WTC11 (cell line): ENCODE measurements at regions not wholly inside any gene's neighbourhood (a gene's known extent, or its start where the extent isn't known, plus 50 kb on each side); places are given as distances from the start of the nearest gene placed in this dataset.

Experiments used
- ATAC-seq: fragments of 200-7000 bp; cut with Tn5 transposase; 2 replicates; pipeline ENCODE4 v1.10.0; 2021; ENCODE audit warnings: mild to moderate bottlenecking, moderate library complexity
- CTCF ChIA-PET: fragments of 300-600 bp; sonication (Branson Sonifier 250); formaldehyde crosslinking; loops from one replicate; lab custom pipeline; 2021; ENCODE audit warnings: antibody characterized with exemption; lab: Charles Lee
- POLR2A ChIA-PET: fragments of 350-600 bp; sonication (Branson Sonifier 250); formaldehyde crosslinking; loops from one replicate; lab custom pipeline; 2021; ENCODE audit warnings: antibody characterized with exemption; lab: Charles Lee
- DNase-seq: peaks from one replicate; pipeline ENCODE4 v3.0.0; 2021; ENCODE audit warnings: low spot score
- H3K27ac Mint-ChIP-seq: 2 replicates; pipeline ENCODE4 v1.8.0; 2021; ENCODE audit warnings: mixed read lengths
- H3K27me3 Mint-ChIP-seq: 2 replicates; pipeline ENCODE4 v1.8.0; 2021; ENCODE audit warnings: low read depth, mild to moderate bottlenecking, moderate library complexity, mixed read lengths
- H3K36me3 Mint-ChIP-seq: 2 replicates; pipeline ENCODE4 v1.8.0; 2021; ENCODE audit warnings: mixed read lengths
- H3K4me1 Mint-ChIP-seq: 2 replicates; pipeline ENCODE4 v1.8.0; 2022; ENCODE audit warnings: mixed read lengths
- H3K4me3 Mint-ChIP-seq: 2 replicates; pipeline ENCODE4 v1.8.0; 2021; ENCODE audit warnings: mild to moderate bottlenecking, moderate library complexity, mixed read lengths
- H3K9me3 Mint-ChIP-seq: 2 replicates; pipeline ENCODE4 v1.8.0; 2021; ENCODE audit warnings: mixed read lengths
- ELF4 ChIP-seq: sonication (generic); formaldehyde crosslinking; IDR thresholded peaks from 2 replicates; pipeline ENCODE4 v1.8.1; 2022; ENCODE audit warnings: low read depth, mild to moderate bottlenecking, moderate library complexity, missing genetic modification reagents
- FOXJ3 ChIP-seq: sonication (generic); formaldehyde crosslinking; IDR thresholded peaks from 2 replicates; pipeline ENCODE4 v1.9.0; 2021; ENCODE audit warnings: missing genetic modification reagents, mild to moderate bottlenecking, borderline replicate concordance
- GRHL2 ChIP-seq: fragments of 250-450 bp; sonication (Bioruptor Pico); IDR thresholded peaks from 2 replicates; pipeline ENCODE4 v1.8.0; 2022; ENCODE audit warnings: mild to moderate bottlenecking, moderate library complexity; ENCODE audit not compliant: insufficient replicate concordance, severe bottlenecking
- GTF2I ChIP-seq: fragments of 250-450 bp; sonication (Bioruptor Pico); conservative IDR thresholded peaks from 2 replicates; pipeline ENCODE4 v1.4.0; 2021; ENCODE audit warnings: mild to moderate bottlenecking
- JUN ChIP-seq: sonication (generic); formaldehyde crosslinking; IDR thresholded peaks from 2 replicates; pipeline ENCODE4 v1.8.0; 2023; ENCODE audit warnings: mild to moderate bottlenecking, missing genetic modification reagents
- MXD4 ChIP-seq: fragments of 250-450 bp; sonication (Bioruptor Pico); IDR thresholded peaks from 2 replicates; pipeline ENCODE4 v1.8.0; 2021; ENCODE audit warnings: mild to moderate bottlenecking, moderate library complexity, borderline replicate concordance
- SMAD4 ChIP-seq: sonication (generic); formaldehyde crosslinking; IDR thresholded peaks from 2 replicates; pipeline ENCODE4 v1.8.0; 2022; ENCODE audit warnings: mild to moderate bottlenecking, missing genetic modification reagents
- TCF7 ChIP-seq: sonication (generic); formaldehyde crosslinking; IDR thresholded peaks from 2 replicates; pipeline ENCODE4 v1.8.0; 2022; ENCODE audit warnings: mild to moderate bottlenecking, low read depth, missing genetic modification reagents, moderate library complexity
- TEAD4 ChIP-seq: sonication (generic); formaldehyde crosslinking; IDR thresholded peaks from 2 replicates; pipeline ENCODE4 v1.8.0; 2022; ENCODE audit warnings: mild to moderate bottlenecking, missing genetic modification reagents
- ZNF138 ChIP-seq: sonication (generic); formaldehyde crosslinking; conservative IDR thresholded peaks from 2 replicates; pipeline ENCODE4 v1.8.1; 2022; ENCODE audit warnings: mild to moderate bottlenecking, moderate library complexity, missing genetic modification reagents
- ZNF232 ChIP-seq: sonication (generic); formaldehyde crosslinking; IDR thresholded peaks from 2 replicates; pipeline ENCODE4 v1.8.0; 2022; ENCODE audit warnings: mild to moderate bottlenecking, missing genetic modification reagents
- ZNF317 ChIP-seq: sonication (generic); formaldehyde crosslinking; IDR thresholded peaks from 2 replicates; pipeline ENCODE4 v1.8.1; 2023; ENCODE audit warnings: low read depth, mild to moderate bottlenecking, moderate library complexity, missing genetic modification reagents, borderline replicate concordance
- TF ChIP-seq, protein P1 (sequence below): sonication (generic); formaldehyde crosslinking; IDR thresholded peaks from 2 replicates; pipeline ENCODE4 v1.8.1; 2023; ENCODE audit warnings: mild to moderate bottlenecking, missing genetic modification reagents, borderline replicate concordance
- TF ChIP-seq, protein P2 (sequence below): sonication (generic); formaldehyde crosslinking; IDR thresholded peaks from 2 replicates; pipeline ENCODE4 v1.8.1; 2022; ENCODE audit warnings: missing genetic modification reagents, borderline replicate concordance
- TF ChIP-seq, protein P3 (sequence below): sonication (generic); formaldehyde crosslinking; IDR thresholded peaks from 2 replicates; pipeline ENCODE4 v1.8.0; 2023; ENCODE audit warnings: missing genetic modification reagents, mild to moderate bottlenecking, borderline replicate concordance

DNA sequence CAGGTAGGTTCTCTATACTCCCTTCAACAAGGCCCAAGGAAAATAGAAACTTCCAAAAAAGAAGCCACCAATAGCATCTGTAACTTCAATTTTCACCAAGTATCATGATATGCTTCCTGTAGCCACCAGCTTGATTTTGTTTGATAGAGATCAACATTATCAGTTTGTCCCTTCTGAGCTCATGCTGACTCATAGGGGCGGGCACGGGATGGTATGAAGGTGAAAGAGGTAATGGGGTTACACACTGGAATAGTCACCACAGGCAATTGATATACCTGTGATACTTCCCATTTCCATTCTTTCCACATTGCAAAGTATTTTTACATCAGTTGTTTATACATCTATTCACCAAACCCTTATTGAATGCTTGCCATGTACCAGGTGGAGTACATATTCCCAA, 134.1 kb downstream of the KCNA5 start (continued):
- TF ChIP-seq, protein P1, sequence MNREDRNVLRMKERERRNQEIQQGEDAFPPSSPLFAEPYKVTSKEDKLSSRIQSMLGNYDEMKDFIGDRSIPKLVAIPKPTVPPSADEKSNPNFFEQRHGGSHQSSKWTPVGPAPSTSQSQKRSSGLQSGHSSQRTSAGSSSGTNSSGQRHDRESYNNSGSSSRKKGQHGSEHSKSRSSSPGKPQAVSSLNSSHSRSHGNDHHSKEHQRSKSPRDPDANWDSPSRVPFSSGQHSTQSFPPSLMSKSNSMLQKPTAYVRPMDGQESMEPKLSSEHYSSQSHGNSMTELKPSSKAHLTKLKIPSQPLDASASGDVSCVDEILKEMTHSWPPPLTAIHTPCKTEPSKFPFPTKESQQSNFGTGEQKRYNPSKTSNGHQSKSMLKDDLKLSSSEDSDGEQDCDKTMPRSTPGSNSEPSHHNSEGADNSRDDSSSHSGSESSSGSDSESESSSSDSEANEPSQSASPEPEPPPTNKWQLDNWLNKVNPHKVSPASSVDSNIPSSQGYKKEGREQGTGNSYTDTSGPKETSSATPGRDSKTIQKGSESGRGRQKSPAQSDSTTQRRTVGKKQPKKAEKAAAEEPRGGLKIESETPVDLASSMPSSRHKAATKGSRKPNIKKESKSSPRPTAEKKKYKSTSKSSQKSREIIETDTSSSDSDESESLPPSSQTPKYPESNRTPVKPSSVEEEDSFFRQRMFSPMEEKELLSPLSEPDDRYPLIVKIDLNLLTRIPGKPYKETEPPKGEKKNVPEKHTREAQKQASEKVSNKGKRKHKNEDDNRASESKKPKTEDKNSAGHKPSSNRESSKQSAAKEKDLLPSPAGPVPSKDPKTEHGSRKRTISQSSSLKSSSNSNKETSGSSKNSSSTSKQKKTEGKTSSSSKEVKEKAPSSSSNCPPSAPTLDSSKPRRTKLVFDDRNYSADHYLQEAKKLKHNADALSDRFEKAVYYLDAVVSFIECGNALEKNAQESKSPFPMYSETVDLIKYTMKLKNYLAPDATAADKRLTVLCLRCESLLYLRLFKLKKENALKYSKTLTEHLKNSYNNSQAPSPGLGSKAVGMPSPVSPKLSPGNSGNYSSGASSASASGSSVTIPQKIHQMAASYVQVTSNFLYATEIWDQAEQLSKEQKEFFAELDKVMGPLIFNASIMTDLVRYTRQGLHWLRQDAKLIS (CRISPR knock-in tag), result no peak
- TF ChIP-seq MXD4 (CRISPR knock-in tag) (no peak), ZNF138 (CRISPR knock-in tag) (no peak), SMAD4 (CRISPR knock-in tag) (no peak), ZNF317 (CRISPR knock-in tag) (no peak), TEAD4 (CRISPR knock-in tag) (no peak), ZNF232 (CRISPR knock-in tag) (no peak), ELF4 (CRISPR knock-in tag) (no peak)
- TF ChIP-seq, protein P2, sequence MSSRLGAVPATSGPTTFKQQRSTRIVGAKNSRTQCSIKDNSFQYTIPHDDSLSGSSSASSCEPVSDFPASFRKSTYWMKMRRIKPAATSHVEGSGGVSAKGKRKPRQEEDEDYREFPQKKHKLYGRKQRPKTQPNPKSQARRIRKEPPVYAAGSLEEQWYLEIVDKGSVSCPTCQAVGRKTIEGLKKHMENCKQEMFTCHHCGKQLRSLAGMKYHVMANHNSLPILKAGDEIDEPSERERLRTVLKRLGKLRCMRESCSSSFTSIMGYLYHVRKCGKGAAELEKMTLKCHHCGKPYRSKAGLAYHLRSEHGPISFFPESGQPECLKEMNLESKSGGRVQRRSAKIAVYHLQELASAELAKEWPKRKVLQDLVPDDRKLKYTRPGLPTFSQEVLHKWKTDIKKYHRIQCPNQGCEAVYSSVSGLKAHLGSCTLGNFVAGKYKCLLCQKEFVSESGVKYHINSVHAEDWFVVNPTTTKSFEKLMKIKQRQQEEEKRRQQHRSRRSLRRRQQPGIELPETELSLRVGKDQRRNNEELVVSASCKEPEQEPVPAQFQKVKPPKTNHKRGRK (CRISPR knock-in tag), result no peak
- TF ChIP-seq, protein P3, sequence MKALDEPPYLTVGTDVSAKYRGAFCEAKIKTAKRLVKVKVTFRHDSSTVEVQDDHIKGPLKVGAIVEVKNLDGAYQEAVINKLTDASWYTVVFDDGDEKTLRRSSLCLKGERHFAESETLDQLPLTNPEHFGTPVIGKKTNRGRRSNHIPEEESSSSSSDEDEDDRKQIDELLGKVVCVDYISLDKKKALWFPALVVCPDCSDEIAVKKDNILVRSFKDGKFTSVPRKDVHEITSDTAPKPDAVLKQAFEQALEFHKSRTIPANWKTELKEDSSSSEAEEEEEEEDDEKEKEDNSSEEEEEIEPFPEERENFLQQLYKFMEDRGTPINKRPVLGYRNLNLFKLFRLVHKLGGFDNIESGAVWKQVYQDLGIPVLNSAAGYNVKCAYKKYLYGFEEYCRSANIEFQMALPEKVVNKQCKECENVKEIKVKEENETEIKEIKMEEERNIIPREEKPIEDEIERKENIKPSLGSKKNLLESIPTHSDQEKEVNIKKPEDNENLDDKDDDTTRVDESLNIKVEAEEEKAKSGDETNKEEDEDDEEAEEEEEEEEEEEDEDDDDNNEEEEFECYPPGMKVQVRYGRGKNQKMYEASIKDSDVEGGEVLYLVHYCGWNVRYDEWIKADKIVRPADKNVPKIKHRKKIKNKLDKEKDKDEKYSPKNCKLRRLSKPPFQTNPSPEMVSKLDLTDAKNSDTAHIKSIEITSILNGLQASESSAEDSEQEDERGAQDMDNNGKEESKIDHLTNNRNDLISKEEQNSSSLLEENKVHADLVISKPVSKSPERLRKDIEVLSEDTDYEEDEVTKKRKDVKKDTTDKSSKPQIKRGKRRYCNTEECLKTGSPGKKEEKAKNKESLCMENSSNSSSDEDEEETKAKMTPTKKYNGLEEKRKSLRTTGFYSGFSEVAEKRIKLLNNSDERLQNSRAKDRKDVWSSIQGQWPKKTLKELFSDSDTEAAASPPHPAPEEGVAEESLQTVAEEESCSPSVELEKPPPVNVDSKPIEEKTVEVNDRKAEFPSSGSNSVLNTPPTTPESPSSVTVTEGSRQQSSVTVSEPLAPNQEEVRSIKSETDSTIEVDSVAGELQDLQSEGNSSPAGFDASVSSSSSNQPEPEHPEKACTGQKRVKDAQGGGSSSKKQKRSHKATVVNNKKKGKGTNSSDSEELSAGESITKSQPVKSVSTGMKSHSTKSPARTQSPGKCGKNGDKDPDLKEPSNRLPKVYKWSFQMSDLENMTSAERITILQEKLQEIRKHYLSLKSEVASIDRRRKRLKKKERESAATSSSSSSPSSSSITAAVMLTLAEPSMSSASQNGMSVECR (CRISPR knock-in tag), result no peak

DNA sequence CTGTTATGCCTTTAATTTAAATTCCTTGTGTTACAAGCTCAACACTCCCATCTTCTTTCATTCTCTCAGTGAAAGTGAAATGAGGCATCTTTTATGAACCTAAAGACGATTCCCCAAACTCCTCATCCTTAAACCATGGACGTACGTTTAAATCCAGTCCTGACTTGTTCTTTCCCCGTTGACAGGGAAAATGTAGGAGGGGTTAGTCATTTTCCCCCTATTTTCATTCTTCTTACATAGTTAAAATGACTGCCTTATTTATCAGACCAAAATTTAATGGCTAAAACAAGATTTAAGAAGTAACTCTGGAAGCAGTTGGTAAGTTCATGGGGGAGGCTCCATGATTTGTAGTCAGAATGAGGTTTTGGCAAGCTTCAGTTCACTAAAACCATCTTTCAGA, 134.9 kb downstream of the KCNA5 start:
- H3K4me1 Mint-ChIP-seq, result peaks cover 6% of the 10 kb centered on the region
- H3K27me3 Mint-ChIP-seq, result no peaks in the 10 kb centered on the region
- TF ChIP-seq JUN (CRISPR knock-in tag) (no peak), FOXJ3 (no peak), TCF7 (no peak), GRHL2 (CRISPR knock-in tag) (no peak), TEAD4 (CRISPR knock-in tag) (no peak)
- ChIA-PET CTCF (no interaction called here), POLR2A (no interaction called here)
- peaks cover 4% of the 10 kb centered on the region; the same call in 1 of the 2 replicates for H3K9me3 Mint-ChIP-seq
- no peak overlapping the region for H3K27ac Mint-ChIP-seq
- H3K36me3 Mint-ChIP-seq, result peaks cover 7% of the 10 kb centered on the region
- ATAC-seq (no peak), DNase-seq (no peak)
- no peak overlapping the region for H3K4me3 Mint-ChIP-seq

DNA sequence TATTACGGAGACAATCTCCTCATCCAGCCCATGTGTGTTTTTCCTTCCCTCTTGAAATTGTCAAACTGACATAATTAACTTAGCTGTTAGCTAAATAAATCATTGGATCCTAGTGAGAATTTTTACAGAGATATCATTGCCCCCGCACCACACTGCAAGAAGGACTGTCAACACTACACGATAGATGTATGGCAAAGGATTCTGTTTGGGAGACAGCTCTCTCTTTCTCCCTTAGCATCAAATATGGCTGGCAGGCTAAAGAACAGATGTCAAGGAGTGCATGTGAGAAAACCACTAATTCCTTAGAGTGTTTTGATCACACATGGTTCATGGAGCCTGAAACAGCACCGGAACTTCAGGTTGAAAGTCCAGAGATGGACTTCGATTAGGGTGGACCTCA, 136.8 kb downstream of the KCNA5 start:
- Mint-ChIP-seq H3K27me3 (no peaks in the 10 kb centered on the region), H3K4me1 (peaks cover 6% of the 10 kb centered on the region)
- POLR2A ChIA-PET, result no interaction called here
- no peak for TF ChIP-seq GTF2I (CRISPR knock-in tag)
- TF ChIP-seq, all 79 proteins: peak for 0
- CTCF ChIA-PET, result interaction anchor here (0.8 kb wide), 1 partner anchor 9 kb away, joined by 3 read pairs; no protein-coding TSS in a partner anchor
- Mint-ChIP-seq H3K36me3 (peaks cover 3% of the 10 kb centered on the region; the same call in 1 of the 2 replicates), H3K27ac (no peak overlapping the region), H3K9me3 (no peaks in the 10 kb centered on the region), H3K4me3 (no peak overlapping the region)
- ATAC-seq (no peak), DNase-seq (no peak)
